ENCODE measurements at regions not wholly inside any gene's neighbourhood (a gene's known extent, or its start where the extent isn't known, plus 50 kb on each side); places are given as distances from the start of the nearest gene placed in this dataset.

GRCh38 chr6:151699719-151700118 lies 107.8 kb upstream of the ESR1 start:
- TF ChIP-seq CTCF (IDR thresholded peaks at IDR 0.05; ENCODE audit: low read depth, low read length): no peak
- H3K9me3 ChIP-seq (ENCODE audit: control insufficient read depth, insufficient read depth, low read length): no peaks in the 10 kb centered on the region
- ChIA-PET CTCF (no interaction called here), POLR2A (no interaction called here)
- DNase-seq (ENCODE audit: low read depth, low spot score): no peak
- no peak overlapping the region for H3K27ac ChIP-seq (ENCODE audit: low read depth, low read length)
- H3K27me3 ChIP-seq (ENCODE audit: control insufficient read depth, insufficient read depth, low read length): no peaks in the 10 kb centered on the region
- H3K4me3 ChIP-seq (ENCODE audit: low read depth, low read length): no peak overlapping the region

DNA sequence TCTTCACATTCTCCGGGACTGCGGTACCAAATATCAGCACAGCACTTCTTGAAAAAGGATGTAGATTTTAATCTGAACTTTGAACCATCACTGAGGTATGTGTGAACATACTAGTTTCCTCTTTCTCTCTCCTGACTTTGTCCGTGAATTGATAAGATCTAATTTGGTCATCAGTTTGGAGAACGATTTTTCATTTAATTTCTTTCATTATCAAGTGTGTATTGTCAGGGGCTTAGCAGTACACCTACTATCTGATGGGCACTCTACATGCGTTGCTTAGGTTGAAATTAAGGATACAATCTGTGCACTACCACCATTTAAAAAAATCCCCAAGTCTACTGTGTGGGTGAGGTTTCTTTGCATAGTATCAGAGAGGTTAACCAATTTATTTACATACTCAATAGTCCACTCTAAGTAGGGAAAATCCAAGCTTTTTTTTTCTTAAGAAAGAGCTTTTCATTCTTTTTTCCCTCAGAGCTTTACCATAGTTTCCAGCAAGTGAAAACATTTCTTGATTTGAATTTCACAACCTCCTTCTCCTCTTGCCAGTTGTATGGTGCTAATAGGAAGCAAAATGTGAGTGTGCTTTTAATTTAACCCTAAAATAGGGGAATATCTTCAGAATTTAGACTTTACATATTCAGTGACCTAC lies 105.4 kb upstream of the ESR1 start:
- no peak overlapping the region for H3K27ac ChIP-seq (ENCODE audit: low read depth, low read length)
- no peak overlapping the region for H3K4me3 ChIP-seq (ENCODE audit: low read depth, low read length)
- no peak for TF ChIP-seq CTCF (IDR thresholded peaks at IDR 0.05; ENCODE audit: low read depth, low read length)
- no peaks in the 10 kb centered on the region for H3K27me3 ChIP-seq (ENCODE audit: control insufficient read depth, insufficient read depth, low read length)
- ChIA-PET POLR2A (no interaction called here), CTCF (no interaction called here)
- no peaks in the 10 kb centered on the region for H3K9me3 ChIP-seq (ENCODE audit: control insufficient read depth, insufficient read depth, low read length)
- DNase-seq (ENCODE audit: low read depth, low spot score): no peak

DNA sequence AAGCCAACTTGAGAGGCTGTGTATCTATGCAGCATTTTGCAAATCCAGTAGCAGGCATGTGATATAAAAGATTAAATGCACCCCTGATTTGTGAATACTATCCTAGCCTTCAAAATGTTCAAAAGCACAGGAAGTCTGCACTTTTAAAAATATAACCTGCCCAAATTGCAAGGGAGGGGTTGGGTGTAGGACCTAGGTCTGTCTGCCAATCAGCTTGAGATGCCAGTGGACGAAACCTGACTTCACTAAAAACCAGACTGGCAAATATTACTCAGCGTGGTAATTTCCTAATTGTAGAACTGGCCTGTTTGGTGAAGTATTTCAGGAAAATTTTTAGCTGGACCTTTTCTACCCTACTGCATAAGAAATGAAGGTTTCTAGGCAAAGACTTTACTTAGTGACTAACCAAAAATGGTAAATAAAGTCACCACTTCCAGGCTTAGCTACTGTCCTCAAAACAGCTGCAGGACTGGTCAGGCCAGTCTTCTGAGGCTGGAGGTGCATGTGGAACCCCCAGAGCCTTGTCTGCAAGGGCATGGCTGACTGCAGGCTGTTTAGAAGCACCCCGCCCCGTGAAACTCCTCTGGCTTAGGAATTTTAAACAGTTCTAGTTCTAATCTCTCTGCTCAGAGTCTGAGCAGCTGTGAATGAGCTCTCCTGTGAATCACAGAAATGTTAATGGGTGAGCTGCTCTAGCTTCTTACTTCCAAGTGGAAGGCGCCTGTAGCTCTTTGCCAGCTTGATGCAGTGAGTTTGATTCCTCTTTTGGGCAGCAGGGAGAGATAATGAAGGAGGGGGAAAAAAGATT lies 104.4 kb upstream of the ESR1 start:
- no peak for DNase-seq (ENCODE audit: low read depth, low spot score)
- CTCF ChIA-PET: no interaction called here
- Histone ChIP-seq H3K4me3 (ENCODE audit: low read depth, low read length) (no peak overlapping the region), H3K27ac (ENCODE audit: low read depth, low read length) (no peak overlapping the region), H3K9me3 (ENCODE audit: control insufficient read depth, insufficient read depth, low read length) (no peaks in the 10 kb centered on the region), H3K27me3 (ENCODE audit: control insufficient read depth, insufficient read depth, low read length) (no peaks in the 10 kb centered on the region)
- no peak for TF ChIP-seq CTCF (IDR thresholded peaks at IDR 0.05; ENCODE audit: low read depth, low read length)
- POLR2A ChIA-PET: no interaction called here

DNA sequence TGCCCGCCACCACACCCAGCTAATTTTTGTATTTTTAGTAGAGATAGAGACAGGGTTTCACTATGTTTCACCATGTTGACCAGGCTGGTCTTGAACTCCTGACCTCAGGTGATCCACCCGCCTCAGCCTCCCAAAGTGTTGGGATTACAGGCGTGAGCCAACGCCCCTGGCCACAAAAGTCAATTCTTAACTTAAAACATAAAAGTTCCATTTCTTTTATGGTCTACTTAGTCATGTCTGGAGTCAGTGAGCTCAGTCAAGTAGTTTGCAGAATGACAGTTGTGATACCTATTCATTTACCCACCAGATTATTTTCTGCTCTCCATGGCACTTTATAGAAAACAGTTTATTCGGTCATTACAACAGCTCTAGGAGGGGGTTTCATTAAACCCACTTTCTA lies 103.1 kb upstream of the ESR1 start:
- Histone ChIP-seq H3K27me3 (ENCODE audit: control insufficient read depth, insufficient read depth, low read length) (no peaks in the 10 kb centered on the region), H3K4me3 (ENCODE audit: low read depth, low read length) (no peak overlapping the region), H3K9me3 (ENCODE audit: control insufficient read depth, insufficient read depth, low read length) (no peaks in the 10 kb centered on the region), H3K27ac (ENCODE audit: low read depth, low read length) (no peak overlapping the region)
- no peak for TF ChIP-seq CTCF (IDR thresholded peaks at IDR 0.05; ENCODE audit: low read depth, low read length)
- no peak for DNase-seq (ENCODE audit: low read depth, low spot score)
- ChIA-PET POLR2A (no interaction called here), CTCF (interaction anchor here (0.9 kb wide), 1 partner anchor 61 kb away, joined by 3 read pairs; no protein-coding TSS in a partner anchor)

GRCh38 chr6:151705993-151706733 lies 101.3 kb upstream of the ESR1 start:
- no peak for DNase-seq (ENCODE audit: low read depth, low spot score)
- POLR2A ChIA-PET: no interaction called here
- no peak for TF ChIP-seq CTCF (IDR thresholded peaks at IDR 0.05; ENCODE audit: low read depth, low read length)
- CTCF ChIA-PET: interaction anchor here (1.4 kb wide), 1 partner anchor 59 kb away, joined by 3 read pairs; no protein-coding TSS in a partner anchor
- no peaks in the 10 kb centered on the region for H3K9me3 ChIP-seq (ENCODE audit: control insufficient read depth, insufficient read depth, low read length)
- no peak overlapping the region for H3K27ac ChIP-seq (ENCODE audit: low read depth, low read length)
- H3K4me3 ChIP-seq (ENCODE audit: low read depth, low read length): no peak overlapping the region
- no peaks in the 10 kb centered on the region for H3K27me3 ChIP-seq (ENCODE audit: control insufficient read depth, insufficient read depth, low read length)

All from AG04450 (cell line).